ENCODE measurements at regions not wholly inside any gene's neighbourhood (a gene's known extent, or its start where the extent isn't known, plus 50 kb on each side); places are given as distances from the start of the nearest gene placed in this dataset.
A peak's percentile ranks its signal among the peaks of the same experiment; 100 is the strongest.

DNA sequence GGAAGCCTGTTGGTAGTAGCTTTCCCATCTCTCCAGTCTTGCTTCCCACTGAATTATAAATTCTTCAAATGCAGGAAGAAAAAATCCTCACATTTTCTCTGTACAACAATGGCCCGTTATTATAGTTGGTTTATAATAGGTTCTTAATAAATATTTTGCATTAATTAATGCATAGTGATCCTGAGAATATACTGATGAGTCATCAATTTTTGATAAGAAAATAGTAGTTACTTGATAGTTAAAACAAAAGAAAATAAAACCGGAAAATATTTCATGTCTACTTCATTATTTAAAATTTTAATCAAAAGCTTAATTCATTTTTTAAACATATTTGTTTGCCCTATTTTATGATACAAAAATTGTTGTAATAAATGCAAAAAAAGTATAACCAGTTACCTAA, 762.6 kb downstream of the BRINP1 start:
- DNase-seq, result no peak

DNA sequence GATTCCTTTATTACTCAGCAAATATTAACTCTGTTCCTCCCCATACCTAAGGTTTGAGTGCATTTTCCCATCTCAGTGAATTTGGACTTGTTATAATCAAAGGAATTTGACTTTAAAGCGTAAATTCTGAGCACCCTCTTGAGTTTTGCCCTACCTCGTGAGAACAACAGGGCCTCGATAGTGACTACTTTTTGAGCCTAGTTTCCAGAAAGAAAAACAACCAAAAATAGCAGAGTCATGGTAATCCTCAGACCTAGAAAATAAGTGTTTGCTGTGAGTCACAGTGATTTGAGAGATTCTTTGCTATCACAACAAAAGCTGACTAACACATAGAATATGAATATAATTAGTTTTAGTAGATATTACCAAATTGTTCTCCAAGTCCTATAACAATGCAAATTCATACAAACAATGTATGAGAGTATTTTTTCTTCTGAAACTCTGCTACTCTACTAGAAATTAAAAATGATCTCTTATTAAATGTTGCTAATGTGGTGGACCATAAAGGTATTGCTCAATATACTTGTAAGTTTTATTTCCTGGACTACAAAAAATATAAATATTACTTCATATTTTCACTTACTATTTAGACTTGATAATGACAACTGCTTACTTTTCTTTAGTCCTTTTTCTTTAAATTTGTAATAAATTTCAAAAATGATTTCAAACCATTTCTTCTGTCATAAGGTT, 759.7 kb downstream of the BRINP1 start:
- peak; percentile 23 for DNase-seq

DNA sequence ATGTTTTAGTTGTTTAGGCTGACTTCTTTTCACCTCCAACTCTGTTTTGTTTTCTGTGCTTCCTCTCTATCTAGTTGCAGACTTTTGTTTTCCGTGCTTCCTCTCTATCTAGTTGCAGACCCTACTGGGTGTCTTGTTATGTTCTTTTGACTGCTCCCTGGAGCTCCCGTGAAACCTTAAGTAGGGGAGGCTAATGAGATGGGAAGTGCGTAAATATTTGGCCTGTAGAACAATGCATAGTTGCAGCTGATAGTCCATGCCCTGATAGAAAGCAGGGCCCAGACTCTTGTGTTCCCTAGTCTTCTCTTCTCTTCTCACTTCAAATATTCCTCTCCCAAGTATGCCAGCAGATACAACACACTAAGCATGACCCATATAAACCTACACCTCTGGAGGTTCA, 757.0 kb downstream of the BRINP1 start:
- DNase-seq, result no peak

DNA sequence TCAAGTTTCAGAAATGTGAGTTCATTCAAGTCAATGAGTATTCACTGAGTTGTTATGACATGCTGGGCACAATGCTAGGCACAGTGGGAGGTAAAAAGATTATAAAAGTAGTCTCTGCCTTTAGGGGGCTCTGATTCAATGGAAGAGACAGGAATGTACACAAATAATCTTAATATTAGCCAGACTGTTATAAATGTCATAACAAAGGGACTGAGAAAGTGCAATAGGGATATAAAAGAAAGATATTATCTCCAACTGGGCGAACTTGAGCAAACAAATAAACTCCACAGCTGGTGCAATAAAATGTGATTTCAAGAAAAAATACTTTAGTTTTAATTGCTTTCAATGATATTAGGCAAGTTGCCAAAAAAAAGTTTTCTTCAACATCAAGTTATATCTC, 755.2 kb downstream of the BRINP1 start:
- DNase-seq, result no peak

DNA sequence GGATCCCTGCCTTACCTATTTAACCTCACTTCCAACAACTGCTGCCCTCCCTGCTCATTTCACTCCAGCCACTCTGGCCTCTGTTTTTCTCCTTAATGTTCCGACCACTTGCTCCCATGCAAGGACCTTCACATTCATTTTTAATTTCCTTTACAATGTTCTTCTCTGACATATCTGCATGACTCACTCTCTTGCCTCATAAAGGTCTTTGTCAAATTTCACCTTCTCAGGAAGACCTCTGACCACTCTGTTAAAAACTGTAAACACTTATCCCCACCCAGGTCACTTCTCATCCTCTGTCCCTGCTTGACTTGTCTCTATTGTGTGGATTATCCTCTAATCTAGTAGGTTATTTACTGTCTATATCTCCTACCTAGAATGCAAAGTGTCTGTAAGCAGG, 751.2 kb downstream of the BRINP1 start:
- DNase-seq, result no peak

DNA sequence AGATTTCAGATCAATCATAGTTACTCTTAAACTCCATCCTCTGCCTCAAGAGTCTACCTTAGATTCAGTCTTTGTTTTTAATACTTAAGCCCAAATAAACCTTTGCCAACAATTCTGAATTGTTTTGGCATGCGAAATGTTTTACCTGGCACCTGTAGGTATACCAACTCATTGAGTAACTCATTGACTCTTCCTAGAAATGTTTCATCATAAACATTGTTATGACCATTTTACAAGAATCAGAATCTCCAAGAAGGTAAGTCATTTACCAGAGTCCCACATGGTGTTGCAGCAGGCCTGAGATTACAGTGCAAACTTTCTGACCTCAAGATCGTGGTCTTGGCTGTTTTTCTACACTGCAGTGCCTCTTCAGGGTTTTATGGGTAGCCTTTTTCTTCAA, 750.4 kb downstream of the BRINP1 start:
- DNase-seq, result no peak

DNA sequence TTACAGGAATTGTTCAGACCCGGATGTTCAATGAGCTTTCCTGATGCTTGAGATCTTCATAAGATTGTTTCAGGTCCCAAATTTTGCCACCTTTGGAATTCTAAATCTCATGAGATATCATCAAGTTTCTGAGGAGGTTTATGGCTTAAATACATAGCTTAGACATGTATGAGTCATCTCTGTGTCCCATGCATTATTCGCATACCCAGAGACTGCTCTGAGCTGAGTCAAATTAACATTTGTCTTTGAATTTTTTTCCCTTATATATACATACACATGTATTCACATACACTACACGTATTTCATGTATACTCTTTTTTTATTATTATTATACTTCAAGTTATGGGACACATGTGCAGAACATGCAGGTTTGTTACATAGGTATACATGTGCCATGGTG, 744.6 kb downstream of the BRINP1 start:
- no peak for DNase-seq

DNA sequence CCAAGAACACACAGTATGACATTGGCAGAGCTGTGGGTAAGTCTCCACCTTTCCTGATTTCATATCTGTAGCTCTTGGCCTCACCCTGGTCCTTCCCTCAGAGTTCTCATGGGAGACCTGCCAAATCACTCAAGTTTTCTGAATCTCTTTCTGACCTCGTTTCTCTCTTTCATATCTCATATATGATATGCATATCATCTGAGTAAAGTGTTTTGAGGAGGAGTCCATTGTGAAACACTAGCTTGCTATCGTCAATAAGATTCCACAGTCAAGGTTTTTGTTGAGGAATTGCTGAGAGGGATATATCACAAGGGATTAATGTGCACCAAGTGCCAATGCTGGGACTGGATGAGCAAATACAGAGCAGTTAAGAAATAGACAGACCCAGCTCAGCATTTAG, 739.2 kb downstream of the BRINP1 start:
- no peak for DNase-seq

DNA sequence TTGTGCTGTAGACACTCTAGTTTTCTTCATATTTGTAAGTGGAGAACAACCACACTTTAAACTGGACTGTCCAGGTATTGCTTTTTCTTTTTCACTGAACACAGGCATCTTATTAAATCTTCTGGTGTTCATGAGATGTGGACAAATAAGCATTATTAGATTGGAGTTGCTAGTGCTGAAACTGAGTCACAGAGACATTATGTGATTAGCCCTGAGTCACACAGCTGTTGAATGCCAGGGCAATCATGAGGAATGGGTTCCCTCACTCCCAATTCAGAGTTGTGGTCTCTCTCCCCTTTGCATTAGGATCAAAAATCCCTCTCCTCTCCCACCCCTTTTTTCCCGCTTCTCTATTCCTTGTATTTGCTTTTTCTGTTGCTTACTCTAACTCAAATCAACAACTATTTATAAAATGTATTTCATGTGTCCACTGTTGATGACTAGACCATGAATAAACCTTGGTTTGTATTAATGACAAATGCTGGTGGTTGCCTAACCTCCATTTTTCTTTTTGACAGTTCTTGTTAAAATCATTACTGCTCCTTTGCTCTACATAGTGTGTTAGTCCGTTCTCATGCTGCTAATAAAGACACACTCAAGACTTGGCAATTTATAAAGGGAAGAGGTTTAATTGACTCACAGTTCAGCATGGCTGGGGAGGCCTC, 738.2 kb downstream of the BRINP1 start:
- DNase-seq, result no peak

DNA sequence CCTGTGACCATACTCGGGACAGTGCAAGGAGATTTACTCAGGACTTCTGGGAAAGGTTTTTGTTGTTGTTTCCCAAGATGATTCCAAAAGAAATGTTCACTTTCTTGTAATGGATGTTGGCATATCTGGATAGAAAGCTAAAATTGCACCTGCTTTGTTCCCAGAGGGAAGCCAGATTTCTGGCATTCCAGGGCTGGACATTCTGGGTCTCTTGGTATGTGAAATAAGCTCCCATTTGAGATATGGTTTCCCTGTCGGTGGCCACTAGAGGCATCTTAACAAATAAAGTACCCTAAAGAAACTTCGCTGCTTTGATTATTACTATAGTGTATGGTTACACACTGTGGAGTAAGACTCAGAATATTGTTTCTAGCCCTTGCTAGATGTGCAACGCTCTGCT, 737.3 kb downstream of the BRINP1 start:
- DNase-seq, result no peak

DNA sequence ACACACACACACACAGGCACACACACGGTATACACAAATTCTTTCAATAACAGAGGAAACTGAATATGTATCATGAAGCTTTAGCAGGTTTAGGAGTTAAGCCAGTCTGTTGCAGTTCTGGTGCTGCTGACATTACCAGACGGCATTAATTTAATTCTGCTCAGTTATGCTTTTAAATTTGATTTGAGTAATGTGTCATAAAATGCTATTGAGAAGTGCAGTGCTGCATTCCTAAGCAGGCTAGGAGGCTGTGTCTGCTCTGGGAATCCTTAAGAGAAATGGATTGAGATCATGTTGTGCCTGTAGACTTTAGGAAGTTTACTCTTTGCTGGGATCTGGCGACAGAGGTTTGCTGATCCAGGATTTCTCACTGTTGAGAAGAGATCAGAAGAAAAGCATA, 733.8 kb downstream of the BRINP1 start:
- DNase-seq, result no peak

DNA sequence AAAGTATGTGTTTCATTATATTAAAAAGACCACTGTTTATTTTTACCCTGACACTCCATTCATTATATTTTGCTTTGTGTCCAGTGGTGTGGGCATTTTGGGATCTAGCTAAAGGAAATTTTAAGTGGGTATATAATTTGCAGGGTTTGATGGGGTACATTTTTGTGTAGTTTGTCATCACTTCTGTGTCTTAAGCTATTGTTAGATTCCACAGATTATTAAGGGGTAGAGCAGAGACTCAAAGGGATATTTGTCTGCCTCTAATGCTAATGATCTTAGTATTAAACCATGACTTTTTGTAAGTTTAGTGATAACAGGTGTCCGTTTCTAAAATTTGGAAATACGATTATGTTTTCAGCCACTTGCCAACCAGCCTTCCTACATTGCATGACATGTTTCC, 731.6 kb downstream of the BRINP1 start:
- no peak for DNase-seq

DNA sequence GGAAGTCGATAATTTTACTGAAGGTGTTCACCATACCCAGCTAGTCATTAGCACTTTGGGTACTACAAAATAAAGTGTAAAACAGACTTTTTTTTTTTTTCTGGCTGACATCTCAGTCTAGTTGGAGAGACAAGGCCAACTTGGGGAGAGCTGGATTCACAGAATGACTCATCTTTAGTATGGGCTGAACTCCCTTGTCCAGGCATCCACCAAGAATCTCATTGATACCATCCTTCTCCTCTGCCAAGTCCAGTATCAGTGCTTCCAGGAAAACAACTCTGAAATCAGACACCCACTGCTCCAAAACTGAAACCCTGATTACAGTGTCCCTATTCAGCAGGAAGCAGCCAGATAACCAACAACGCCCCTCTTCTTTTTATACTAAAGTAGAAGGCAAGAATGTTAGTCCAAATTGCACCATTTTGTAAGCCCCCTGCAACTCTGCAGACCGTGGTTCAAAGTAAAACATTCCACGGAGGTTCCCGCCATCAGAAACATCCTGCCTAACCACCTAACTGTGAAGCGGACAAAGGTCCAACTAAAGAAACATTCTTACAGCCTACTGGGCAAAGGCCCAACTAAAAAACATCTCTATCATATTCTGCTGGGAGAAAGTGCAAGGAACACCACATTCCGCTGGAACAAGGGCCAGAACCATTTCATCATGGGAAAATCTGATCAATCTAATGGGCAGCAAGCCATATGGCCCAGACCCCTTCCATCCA, 728.2 kb downstream of the BRINP1 start:
- no peak for DNase-seq

DNA sequence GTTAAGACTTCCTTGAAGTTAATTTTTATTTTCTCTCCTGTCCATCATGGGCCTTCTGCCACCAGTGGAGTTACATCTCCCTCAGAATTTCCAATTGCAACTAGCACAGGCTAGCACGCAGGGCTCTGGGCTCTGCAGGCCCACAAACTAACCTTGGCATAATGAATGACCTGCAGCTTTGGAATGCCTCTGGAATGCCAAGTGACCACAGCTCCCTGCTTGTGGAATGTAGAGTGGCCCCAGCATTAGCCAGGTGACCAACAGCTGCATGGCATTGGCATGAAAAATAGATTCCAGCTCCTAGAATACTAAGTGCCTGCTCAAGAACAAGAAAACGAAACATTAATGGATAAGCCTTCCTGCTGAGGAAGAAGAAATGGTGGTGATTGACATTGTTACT, 726.1 kb downstream of the BRINP1 start:
- no peak for DNase-seq

DNA sequence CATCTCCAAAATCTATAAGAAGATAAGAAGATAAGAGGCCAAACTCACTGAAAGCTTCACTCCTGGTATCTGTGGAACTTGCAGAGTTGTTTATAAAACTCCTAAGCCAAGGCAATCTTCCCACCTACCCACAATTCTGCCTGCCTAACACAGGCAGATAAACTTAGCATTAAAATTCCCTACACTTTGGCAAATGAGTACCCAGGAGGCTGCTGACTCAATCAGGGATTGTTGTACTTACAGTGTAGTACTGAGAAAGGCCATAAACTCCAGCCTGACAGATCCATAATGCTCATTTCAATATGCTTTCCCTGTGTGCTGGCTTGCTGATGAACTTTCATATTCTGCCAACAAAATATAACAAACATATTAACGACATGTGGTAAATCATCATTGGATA, 725.2 kb downstream of the BRINP1 start:
- DNase-seq, result no peak

DNA sequence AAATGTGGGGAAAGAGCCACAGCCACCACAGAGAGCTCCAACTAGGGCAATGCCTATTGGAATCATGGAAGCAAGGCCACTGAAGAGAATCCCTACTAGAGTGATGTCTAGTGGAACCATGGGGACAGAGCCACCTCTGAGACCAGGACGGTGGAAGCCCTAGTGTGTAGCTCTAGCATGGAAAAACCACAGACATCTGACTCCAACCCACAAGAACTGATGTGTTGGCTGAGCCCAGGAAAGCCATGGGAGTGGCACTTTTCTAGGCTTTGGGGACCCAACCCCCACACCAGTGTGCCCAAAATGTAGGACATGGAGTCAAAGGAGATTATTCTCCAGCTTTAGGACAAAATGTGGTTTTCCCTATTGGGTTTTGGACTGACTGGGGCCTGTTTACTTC, 721.9 kb downstream of the BRINP1 start:
- no peak for DNase-seq

DNA sequence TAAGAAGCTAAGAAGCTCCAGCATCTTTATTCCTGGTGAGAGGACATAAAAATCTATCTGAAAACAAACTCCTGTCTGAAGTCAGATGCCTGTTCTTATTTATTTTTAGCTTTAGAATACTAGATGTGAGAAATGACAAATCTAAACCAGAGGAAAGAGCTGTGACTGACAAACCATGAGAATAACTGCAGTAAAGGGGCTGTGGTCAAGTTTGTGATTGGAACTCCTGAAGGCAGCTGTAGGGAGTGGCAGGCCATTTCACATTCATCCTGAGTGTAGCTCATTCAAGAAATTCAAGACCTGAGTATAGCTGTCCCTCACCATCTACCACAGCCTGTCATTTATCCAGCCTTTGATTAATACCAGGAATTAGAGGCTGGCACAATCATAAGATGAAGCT, 718.8 kb downstream of the BRINP1 start:
- no peak for DNase-seq

DNA sequence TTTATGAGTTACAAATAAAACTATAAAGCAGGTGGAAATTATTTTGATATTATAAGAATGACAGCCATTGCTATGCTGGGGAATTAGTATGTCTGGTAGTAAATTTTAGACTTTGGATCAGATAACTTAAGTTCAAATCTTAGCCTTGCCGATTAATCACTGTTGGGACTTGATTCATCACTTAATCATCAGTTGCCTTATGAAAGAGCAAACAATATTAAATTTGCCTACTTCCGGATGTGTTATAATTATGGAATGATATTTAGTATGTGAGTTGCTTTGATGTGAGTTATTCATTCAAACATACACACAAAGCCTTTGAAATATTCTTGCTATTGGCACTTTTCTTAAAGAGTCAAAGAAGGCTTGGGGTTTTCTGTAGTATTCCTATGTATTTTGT, 717.7 kb downstream of the BRINP1 start:
- DNase-seq, result no peak

DNA sequence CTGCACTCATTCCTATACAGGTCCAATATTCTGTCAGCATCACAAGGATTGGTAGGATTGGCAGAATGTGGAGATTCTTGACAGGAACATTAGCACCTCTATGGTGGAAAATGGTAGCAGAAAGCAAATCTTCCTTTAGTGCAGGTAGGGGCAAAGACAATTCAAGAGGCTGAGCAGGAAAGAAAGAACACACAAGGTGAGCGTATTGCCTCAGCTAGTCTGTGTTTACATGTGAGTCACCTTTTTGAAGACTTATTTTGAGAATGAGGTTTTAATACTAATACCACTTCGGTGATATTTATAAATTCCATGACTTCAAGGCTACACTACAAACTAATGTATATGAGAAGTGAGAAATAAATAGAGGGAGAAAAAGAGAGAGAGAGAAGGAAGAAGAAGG, 717.0 kb downstream of the BRINP1 start:
- no peak for DNase-seq

DNA sequence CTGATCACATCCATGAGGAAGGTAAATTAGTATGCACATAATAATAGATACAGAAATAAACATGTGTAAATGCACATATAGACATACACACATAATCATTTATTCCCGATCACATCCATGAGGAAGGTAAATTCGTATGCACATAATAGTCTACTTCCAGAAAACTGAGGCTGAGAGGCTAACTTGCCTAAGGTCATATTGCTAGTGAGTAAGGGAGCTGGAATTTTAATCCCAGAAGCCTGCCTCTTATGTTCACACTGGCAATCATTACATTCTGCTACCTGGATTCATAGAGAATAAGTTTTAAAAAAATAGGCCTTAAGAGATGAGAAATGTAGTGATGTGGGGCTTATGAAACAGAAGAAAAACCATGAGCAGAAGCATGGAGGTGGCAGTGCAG, 716.3 kb downstream of the BRINP1 start:
- no peak for DNase-seq

DNA sequence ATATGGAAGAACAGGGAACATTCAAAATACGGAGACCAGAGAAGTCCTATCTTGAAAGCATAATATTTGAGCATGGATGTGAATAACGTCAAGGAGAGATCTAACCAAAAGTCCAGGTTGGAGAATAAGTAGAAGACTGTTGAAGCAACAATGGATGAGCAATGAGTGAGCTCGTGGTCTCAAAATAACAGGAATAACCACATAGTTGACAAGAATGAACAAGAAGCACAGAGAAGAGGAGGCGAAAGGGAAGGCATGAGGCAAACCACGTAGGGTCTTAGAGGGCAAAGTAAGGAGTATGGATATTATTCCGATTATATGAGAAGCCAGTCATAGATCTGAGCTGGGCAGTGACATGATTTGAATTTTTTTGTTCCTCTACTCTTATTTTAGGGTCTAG, 710.2 kb downstream of the BRINP1 start:
- DNase-seq, result no peak

DNA sequence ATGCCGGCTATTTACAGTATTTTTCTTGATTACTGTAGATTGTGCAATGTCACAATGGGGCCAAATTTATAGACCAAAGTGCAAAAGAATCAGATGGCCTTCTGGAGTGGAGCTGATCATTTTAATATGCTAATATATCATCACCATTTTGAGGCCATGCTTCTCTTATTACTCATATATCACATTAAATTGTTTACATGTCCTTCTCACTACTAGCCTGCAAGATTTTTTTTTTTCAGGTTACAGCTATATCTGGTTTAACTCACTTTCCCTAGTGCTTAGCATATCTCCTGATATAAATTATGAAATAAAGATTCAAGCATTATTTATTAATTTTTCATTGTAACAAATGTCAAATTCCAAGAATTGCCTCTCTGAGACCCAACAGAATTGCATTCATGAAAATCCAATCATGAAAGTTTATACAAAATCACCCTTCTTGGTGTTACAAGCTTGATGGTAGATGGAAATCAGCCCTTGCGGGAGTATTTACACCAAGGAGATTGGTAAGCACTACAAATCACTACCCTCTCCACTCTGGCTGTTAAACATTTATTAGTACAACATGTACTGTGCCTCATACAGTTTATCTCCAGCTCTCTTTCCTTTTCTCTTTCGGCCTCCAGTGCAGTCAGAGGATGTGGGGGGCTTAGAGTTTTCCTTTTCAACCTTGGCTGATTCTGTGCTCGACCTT, 703.9 kb downstream of the BRINP1 start:
- DNase-seq, result no peak

DNA sequence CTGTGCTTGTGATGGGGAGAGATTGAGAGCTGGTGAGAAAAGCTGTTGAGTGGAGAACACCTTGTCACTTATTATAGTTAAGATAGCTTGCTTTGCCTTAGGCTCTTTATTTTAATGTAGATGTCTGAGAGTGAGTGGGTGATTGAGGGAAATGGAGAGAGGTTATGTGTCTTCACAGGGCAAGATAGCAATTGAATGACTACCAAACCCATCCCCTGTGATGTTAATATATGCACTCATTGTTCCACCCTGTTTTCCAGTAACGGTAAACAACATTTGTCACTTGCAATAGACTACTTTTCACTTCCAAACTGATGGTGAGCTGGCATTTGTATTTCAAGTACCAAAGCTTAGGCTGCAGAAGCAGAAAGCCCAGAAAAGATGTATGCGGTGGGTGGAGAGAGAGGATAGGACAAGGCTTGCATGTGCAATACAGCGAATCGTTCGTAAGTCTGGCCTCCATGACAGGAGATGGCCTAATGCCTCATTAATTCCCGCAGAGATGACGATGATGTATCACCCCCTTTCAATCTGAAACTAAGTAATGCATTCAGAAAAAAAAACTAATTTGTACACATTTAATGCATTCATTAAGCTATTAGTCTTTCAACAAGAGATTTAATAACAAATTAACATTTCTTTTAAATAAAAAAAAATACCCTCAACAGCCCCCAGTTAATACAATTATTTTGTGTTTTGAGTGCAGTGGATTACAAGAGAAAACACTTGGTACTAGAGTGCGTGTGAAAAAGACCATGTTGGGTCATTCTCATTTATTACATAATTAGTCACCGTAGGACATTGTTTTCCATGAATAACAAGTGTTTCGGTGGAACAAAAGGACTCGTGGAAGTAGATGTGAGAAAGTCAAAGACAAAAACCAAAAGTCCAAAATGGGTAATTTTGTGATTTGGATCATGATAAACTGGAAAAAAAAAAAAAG, 699.0 kb downstream of the BRINP1 start:
- no peak for DNase-seq

Data from amniotic stem cell (primary cell).